GM21737 (cell line): ENCODE measurements at regions not wholly inside any gene's neighbourhood (a gene's known extent, or its start where the extent isn't known, plus 50 kb on each side); places are given as distances from the start of the nearest gene placed in this dataset.
A peak's percentile ranks its signal among the peaks of the same experiment; 100 is the strongest.
"Not testable (repeated sequence)": the region's sequence is repeated elsewhere in the genome, so short reads cannot be mapped to it uniquely, and the experiment has no call there.

Experiments
- ATAC-seq: cut with Tn5 transposase; IDR thresholded peaks from one replicate; pipeline ENCODE4 v1.9.1; 2021; ENCODE audit warnings: mild to moderate bottlenecking, moderate library complexity; ENCODE audit not compliant: unreplicated experiment

GRCh38 chr7:32227746-32228145 is 157.5 kb upstream of the PDE1C start:
- no peak for ATAC-seq

- no peak for ATAC-seq
These were observed 154.1 kb upstream of the PDE1C start for GRCh38 chr7:32224276-32224675.

GRCh38 chr7:32223721-32224120 is 153.5 kb upstream of the PDE1C start:
- no peak for ATAC-seq

- ATAC-seq, result no peak
These were observed 153.0 kb upstream of the PDE1C start for GRCh38 chr7:32223071-32223650.

- no peak for ATAC-seq
These were observed 152.2 kb upstream of the PDE1C start for GRCh38 chr7:32222251-32222900.

- ATAC-seq, result no peak
These were observed 151.5 kb upstream of the PDE1C start for GRCh38 chr7:32221736-32222135.

- no peak for ATAC-seq
These were observed 150.8 kb upstream of the PDE1C start for GRCh38 chr7:32221056-32221455.

- not testable (repeated sequence) for ATAC-seq
These were observed 149.6 kb upstream of the PDE1C start for GRCh38 chr7:32219831-32220230.

GRCh38 chr7:32219416-32219815 is 149.2 kb upstream of the PDE1C start:
- ATAC-seq, result no peak

GRCh38 chr7:32218741-32219288 is 148.6 kb upstream of the PDE1C start:
- no peak for ATAC-seq

GRCh38 chr7:32218154-32218467 is 147.9 kb upstream of the PDE1C start:
- ATAC-seq, result no peak

- no peak for ATAC-seq
These were observed 147.3 kb upstream of the PDE1C start for GRCh38 chr7:32217341-32218153.

GRCh38 chr7:32216759-32217158 is 146.6 kb upstream of the PDE1C start:
- no peak for ATAC-seq

GRCh38 chr7:32215697-32216096 is 145.5 kb upstream of the PDE1C start:
- no peak for ATAC-seq

GRCh38 chr7:32214913-32215312 is 144.7 kb upstream of the PDE1C start:
- ATAC-seq, result no peak

- no peak for ATAC-seq
These were observed 142.1 kb upstream of the PDE1C start for GRCh38 chr7:32212321-32212720.

GRCh38 chr7:32206987-32207386 is 136.8 kb upstream of the PDE1C start:
- no peak for ATAC-seq

GRCh38 chr7:32206488-32206887 is 136.3 kb upstream of the PDE1C start:
- no peak for ATAC-seq

GRCh38 chr7:32205298-32205824 is 135.2 kb upstream of the PDE1C start:
- not testable (repeated sequence) for ATAC-seq

- peak; percentile 67 for ATAC-seq
These were observed 134.3 kb upstream of the PDE1C start for GRCh38 chr7:32204361-32205018.

- no peak for ATAC-seq
These were observed 130.4 kb upstream of the PDE1C start for GRCh38 chr7:32200646-32201045.
